ENCODE measurements at regions not wholly inside any gene's neighbourhood (a gene's known extent, or its start where the extent isn't known, plus 50 kb on each side); places are given as distances from the start of the nearest gene placed in this dataset.

DNA sequence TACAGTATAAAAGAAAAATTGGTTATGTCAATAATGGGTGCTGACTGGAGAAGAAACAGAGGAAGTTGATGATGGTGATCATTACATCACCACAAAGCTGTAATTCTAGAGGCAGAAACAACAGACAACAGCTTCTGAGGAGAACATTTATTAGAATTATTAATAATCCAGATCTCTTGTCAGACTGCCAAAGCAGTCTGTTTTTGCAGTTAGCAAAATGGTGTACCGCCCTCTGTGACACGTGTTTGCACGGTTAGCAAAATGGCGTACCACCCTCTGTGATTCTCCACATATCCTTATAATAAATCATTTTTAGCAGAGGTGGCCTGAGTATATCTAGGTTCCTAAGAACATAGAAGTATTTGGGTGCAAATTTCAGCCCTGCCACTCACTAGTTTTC is 154.0 kb upstream of the TENT5D start:
- ChIA-PET SMC1A (ENCODE audit: uncharacterized antibody, unreplicated experiment) (no interaction called here), POLR2A (no interaction called here), RAD21 (ENCODE audit: unreplicated experiment) (no interaction called here), CTCF (no interaction called here)
- Histone ChIP-seq H3K27ac (ENCODE audit: control insufficient read depth, insufficient read depth) (no peak overlapping the region), H3K27me3 (replicated peaks in 1 of 2; ENCODE audit: control insufficient read depth in 2 of 2, insufficient read depth in 2 of 2, low read length in 1 of 2) (no peaks in the 10 kb centered on the region), H3K4me2 (ENCODE audit: control insufficient read depth, insufficient read depth) (no peak overlapping the region), H4K20me1 (ENCODE audit: control insufficient read depth, insufficient read depth) (no peaks in the 10 kb centered on the region), H3K4me3 (no peak overlapping the region), H3K9ac (ENCODE audit: control insufficient read depth, insufficient read depth, low read length) (no peak overlapping the region), H3K9me3 (replicated peaks; ENCODE audit: control insufficient read depth, insufficient read depth, low read length) (no peaks in the 10 kb centered on the region), H2AFZ (ENCODE audit: control insufficient read depth, low read depth, low read length) (no peak overlapping the region), H3K79me2 (ENCODE audit: control insufficient read depth, insufficient read depth, low read length) (no peaks in the 10 kb centered on the region), H3K36me3 (ENCODE audit: control insufficient read depth in 2 of 2, insufficient read depth in 2 of 2, low read length in 1 of 2) (no peaks in the 10 kb centered on the region), H3K4me1 (ENCODE audit: control insufficient read depth, insufficient read depth, low read length) (no peaks in the 10 kb centered on the region)
- intact Hi-C loops (cut with micrococcal nuclease; ENCODE audit: unreplicated experiment) (no loop called here), in situ Hi-C loops (cut with MboI) (no loop called here)
- 57% methylated on average over 4 of the region's 4 CpGs for WGBS (ENCODE audit: insufficient coverage, insufficient replicate concordance, low lambda C conversion rate, missing lambda C conversion rate)
- ATAC-seq (no peak), FAIRE-seq (no peak), DNase-seq (ENCODE audit: low read depth, low spot score) (no peak)
- TF ChIP-seq IRF5 (IDR thresholded peaks at IDR 0.05; ENCODE audit: borderline replicate concordance), result no peak
- no peak for TF ChIP-seq CEBPB (IDR thresholded peaks at IDR 0.05; ENCODE audit: borderline replicate concordance in 1 of 2, low read depth in 2 of 2, low read length in 2 of 2)
- TF ChIP-seq, protein P1, sequence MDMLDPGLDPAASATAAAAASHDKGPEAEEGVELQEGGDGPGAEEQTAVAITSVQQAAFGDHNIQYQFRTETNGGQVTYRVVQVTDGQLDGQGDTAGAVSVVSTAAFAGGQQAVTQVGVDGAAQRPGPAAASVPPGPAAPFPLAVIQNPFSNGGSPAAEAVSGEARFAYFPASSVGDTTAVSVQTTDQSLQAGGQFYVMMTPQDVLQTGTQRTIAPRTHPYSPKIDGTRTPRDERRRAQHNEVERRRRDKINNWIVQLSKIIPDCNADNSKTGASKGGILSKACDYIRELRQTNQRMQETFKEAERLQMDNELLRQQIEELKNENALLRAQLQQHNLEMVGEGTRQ (IDR thresholded peaks at IDR 0.05; ENCODE audit: borderline replicate concordance, low read depth, low read length), result no peak
- TF ChIP-seq HDAC6 (IDR thresholded peaks at IDR 0.05; ENCODE audit: unreplicated experiment), result no peak
- TF ChIP-seq SPI1 (IDR thresholded peaks at IDR 0.05; ENCODE audit: borderline replicate concordance, insufficient read depth, low read depth, low read length), result no peak
- no peak for TF ChIP-seq JUNB (IDR thresholded peaks at IDR 0.05)
- TF ChIP-seq ZNF207 (IDR thresholded peaks at IDR 0.05; ENCODE audit: borderline replicate concordance), result no peak
- TF ChIP-seq YY1 (IDR thresholded peaks at IDR 0.05; ENCODE audit: low read depth, low read length), result no peak
- no peak for TF ChIP-seq SP1 (IDR thresholded peaks at IDR 0.05; ENCODE audit: low read depth, low read length)
- TF ChIP-seq ZNF274 (IDR thresholded peaks at IDR 0.05; ENCODE audit: insufficient read depth, insufficient read length), result no peak
- TF ChIP-seq, protein P2, sequence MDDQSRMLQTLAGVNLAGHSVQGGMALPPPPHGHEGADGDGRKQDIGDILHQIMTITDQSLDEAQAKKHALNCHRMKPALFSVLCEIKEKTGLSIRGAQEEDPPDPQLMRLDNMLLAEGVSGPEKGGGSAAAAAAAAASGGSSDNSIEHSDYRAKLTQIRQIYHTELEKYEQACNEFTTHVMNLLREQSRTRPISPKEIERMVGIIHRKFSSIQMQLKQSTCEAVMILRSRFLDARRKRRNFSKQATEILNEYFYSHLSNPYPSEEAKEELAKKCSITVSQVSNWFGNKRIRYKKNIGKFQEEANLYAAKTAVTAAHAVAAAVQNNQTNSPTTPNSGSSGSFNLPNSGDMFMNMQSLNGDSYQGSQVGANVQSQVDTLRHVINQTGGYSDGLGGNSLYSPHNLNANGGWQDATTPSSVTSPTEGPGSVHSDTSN (IDR thresholded peaks at IDR 0.05; ENCODE audit: insufficient replicate concordance, low read depth, low read length), result no peak
- TF ChIP-seq MEF2B (IDR thresholded peaks at IDR 0.05; ENCODE audit: partially characterized antibody, poor library complexity, severe bottlenecking), result no peak
- no peak for TF ChIP-seq SREBF2 (IDR thresholded peaks at IDR 0.05; ENCODE audit: low read length)
- no peak for TF ChIP-seq SUZ12 (IDR thresholded peaks at IDR 0.05; ENCODE audit: unreplicated experiment)
- TF ChIP-seq, protein P3, sequence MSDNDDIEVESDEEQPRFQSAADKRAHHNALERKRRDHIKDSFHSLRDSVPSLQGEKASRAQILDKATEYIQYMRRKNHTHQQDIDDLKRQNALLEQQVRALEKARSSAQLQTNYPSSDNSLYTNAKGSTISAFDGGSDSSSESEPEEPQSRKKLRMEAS (IDR thresholded peaks at IDR 0.05; ENCODE audit: low read depth, low read length), result no peak
- TF ChIP-seq YBX1 (IDR thresholded peaks at IDR 0.05), result no peak
- TF ChIP-seq ZZZ3 (IDR thresholded peaks at IDR 0.05; ENCODE audit: control insufficient read depth, insufficient read length, low read depth), result no peak
- TF ChIP-seq IRF4 (IDR thresholded peaks at IDR 0.05; ENCODE audit: low read depth, low read length), result no peak
- TF ChIP-seq CREB1 (IDR thresholded peaks at IDR 0.05; ENCODE audit: low read depth), result no peak
- BruUV-seq (replicated peaks), result no TSS peak

Measured in GM12878 (cell line).